ENCODE measurements at regions not wholly inside any gene's neighbourhood (a gene's known extent, or its start where the extent isn't known, plus 50 kb on each side); places are given as distances from the start of the nearest gene placed in this dataset.

- TF ChIP-seq ESRRA (IDR thresholded peaks at IDR 0.05; ENCODE audit: low read length) (no peak), EZH2 (IDR thresholded peaks at IDR 0.05; ENCODE audit: borderline replicate concordance, control insufficient read depth, low read depth, low read length) (no peak), NBN (IDR thresholded peaks at IDR 0.05) (no peak), POLR2A (IDR thresholded peaks at IDR 0.05; ENCODE audit: low read depth, low read length) (no peak), CHD2 (IDR thresholded peaks at IDR 0.05; ENCODE audit: borderline replicate concordance, low read depth, low read length) (no peak), EGR1 (IDR thresholded peaks at IDR 0.05; ENCODE audit: borderline replicate concordance in 1 of 2, low read depth in 2 of 2, low read length in 2 of 2) (no peak), TCF3 (IDR thresholded peaks at IDR 0.05; ENCODE audit: borderline replicate concordance, insufficient read depth, low read depth, low read length) (no peak), CHD4 (IDR thresholded peaks at IDR 0.05) (no peak)
- TF ChIP-seq, protein P1, sequence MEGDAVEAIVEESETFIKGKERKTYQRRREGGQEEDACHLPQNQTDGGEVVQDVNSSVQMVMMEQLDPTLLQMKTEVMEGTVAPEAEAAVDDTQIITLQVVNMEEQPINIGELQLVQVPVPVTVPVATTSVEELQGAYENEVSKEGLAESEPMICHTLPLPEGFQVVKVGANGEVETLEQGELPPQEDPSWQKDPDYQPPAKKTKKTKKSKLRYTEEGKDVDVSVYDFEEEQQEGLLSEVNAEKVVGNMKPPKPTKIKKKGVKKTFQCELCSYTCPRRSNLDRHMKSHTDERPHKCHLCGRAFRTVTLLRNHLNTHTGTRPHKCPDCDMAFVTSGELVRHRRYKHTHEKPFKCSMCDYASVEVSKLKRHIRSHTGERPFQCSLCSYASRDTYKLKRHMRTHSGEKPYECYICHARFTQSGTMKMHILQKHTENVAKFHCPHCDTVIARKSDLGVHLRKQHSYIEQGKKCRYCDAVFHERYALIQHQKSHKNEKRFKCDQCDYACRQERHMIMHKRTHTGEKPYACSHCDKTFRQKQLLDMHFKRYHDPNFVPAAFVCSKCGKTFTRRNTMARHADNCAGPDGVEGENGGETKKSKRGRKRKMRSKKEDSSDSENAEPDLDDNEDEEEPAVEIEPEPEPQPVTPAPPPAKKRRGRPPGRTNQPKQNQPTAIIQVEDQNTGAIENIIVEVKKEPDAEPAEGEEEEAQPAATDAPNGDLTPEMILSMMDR (IDR thresholded peaks at IDR 0.05 in 2 of 3, conservative IDR thresholded peaks at IDR 0.05 in 1 of 3; ENCODE audit: control insufficient read depth in 2 of 3, extremely low read depth in 1 of 3, insufficient read depth in 1 of 3, low read depth in 3 of 3, low read length in 3 of 3) = no peak
- TF ChIP-seq, protein P2, sequence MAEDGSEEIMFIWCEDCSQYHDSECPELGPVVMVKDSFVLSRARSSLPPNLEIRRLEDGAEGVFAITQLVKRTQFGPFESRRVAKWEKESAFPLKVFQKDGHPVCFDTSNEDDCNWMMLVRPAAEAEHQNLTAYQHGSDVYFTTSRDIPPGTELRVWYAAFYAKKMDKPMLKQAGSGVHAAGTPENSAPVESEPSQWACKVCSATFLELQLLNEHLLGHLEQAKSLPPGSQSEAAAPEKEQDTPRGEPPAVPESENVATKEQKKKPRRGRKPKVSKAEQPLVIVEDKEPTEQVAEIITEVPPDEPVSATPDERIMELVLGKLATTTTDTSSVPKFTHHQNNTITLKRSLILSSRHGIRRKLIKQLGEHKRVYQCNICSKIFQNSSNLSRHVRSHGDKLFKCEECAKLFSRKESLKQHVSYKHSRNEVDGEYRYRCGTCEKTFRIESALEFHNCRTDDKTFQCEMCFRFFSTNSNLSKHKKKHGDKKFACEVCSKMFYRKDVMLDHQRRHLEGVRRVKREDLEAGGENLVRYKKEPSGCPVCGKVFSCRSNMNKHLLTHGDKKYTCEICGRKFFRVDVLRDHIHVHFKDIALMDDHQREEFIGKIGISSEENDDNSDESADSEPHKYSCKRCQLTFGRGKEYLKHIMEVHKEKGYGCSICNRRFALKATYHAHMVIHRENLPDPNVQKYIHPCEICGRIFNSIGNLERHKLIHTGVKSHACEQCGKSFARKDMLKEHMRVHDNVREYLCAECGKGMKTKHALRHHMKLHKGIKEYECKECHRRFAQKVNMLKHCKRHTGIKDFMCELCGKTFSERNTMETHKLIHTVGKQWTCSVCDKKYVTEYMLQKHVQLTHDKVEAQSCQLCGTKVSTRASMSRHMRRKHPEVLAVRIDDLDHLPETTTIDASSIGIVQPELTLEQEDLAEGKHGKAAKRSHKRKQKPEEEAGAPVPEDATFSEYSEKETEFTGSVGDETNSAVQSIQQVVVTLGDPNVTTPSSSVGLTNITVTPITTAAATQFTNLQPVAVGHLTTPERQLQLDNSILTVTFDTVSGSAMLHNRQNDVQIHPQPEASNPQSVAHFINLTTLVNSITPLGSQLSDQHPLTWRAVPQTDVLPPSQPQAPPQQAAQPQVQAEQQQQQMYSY (CRISPR knock-in tag; IDR thresholded peaks at IDR 0.05) = no peak
- TF ChIP-seq, protein P3, sequence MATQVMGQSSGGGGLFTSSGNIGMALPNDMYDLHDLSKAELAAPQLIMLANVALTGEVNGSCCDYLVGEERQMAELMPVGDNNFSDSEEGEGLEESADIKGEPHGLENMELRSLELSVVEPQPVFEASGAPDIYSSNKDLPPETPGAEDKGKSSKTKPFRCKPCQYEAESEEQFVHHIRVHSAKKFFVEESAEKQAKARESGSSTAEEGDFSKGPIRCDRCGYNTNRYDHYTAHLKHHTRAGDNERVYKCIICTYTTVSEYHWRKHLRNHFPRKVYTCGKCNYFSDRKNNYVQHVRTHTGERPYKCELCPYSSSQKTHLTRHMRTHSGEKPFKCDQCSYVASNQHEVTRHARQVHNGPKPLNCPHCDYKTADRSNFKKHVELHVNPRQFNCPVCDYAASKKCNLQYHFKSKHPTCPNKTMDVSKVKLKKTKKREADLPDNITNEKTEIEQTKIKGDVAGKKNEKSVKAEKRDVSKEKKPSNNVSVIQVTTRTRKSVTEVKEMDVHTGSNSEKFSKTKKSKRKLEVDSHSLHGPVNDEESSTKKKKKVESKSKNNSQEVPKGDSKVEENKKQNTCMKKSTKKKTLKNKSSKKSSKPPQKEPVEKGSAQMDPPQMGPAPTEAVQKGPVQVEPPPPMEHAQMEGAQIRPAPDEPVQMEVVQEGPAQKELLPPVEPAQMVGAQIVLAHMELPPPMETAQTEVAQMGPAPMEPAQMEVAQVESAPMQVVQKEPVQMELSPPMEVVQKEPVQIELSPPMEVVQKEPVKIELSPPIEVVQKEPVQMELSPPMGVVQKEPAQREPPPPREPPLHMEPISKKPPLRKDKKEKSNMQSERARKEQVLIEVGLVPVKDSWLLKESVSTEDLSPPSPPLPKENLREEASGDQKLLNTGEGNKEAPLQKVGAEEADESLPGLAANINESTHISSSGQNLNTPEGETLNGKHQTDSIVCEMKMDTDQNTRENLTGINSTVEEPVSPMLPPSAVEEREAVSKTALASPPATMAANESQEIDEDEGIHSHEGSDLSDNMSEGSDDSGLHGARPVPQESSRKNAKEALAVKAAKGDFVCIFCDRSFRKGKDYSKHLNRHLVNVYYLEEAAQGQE (IDR thresholded peaks at IDR 0.05; ENCODE audit: low read depth, low read length) = no peak
- TF ChIP-seq, protein P4, sequence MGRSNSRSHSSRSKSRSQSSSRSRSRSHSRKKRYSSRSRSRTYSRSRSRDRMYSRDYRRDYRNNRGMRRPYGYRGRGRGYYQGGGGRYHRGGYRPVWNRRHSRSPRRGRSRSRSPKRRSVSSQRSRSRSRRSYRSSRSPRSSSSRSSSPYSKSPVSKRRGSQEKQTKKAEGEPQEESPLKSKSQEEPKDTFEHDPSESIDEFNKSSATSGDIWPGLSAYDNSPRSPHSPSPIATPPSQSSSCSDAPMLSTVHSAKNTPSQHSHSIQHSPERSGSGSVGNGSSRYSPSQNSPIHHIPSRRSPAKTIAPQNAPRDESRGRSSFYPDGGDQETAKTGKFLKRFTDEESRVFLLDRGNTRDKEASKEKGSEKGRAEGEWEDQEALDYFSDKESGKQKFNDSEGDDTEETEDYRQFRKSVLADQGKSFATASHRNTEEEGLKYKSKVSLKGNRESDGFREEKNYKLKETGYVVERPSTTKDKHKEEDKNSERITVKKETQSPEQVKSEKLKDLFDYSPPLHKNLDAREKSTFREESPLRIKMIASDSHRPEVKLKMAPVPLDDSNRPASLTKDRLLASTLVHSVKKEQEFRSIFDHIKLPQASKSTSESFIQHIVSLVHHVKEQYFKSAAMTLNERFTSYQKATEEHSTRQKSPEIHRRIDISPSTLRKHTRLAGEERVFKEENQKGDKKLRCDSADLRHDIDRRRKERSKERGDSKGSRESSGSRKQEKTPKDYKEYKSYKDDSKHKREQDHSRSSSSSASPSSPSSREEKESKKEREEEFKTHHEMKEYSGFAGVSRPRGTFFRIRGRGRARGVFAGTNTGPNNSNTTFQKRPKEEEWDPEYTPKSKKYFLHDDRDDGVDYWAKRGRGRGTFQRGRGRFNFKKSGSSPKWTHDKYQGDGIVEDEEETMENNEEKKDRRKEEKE (IDR thresholded peaks at IDR 0.05) = no peak
- TF ChIP-seq, protein P5, sequence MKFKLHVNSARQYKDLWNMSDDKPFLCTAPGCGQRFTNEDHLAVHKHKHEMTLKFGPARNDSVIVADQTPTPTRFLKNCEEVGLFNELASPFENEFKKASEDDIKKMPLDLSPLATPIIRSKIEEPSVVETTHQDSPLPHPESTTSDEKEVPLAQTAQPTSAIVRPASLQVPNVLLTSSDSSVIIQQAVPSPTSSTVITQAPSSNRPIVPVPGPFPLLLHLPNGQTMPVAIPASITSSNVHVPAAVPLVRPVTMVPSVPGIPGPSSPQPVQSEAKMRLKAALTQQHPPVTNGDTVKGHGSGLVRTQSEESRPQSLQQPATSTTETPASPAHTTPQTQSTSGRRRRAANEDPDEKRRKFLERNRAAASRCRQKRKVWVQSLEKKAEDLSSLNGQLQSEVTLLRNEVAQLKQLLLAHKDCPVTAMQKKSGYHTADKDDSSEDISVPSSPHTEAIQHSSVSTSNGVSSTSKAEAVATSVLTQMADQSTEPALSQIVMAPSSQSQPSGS (IDR thresholded peaks at IDR 0.05; ENCODE audit: low read length) = no peak
Measured at GRCh38 chr14:30177781-30178180, 250.1 kb upstream of the PRKD1 start.

Data from GM12878 (cell line).